HepG2 (cell line): ENCODE measurements at regions not wholly inside any gene's neighbourhood (a gene's known extent, or its start where the extent isn't known, plus 50 kb on each side); places are given as distances from the start of the nearest gene placed in this dataset.

Experiments used
- NFIC ChIP-seq: IDR thresholded peaks from 2 replicates; pipeline ENCODE4 v1.6.1; 2012; ENCODE audit warnings: mild to moderate bottlenecking, low read length, inconsistent platforms
- ZBTB40 ChIP-seq, 2 experiments: fragments of 450-650 bp in 1 of 2; sonication (generic) in 1 of 2; formaldehyde crosslinking in 1 of 2; IDR thresholded peaks; 2 replicates each; pipeline versions ENCODE4 v1.6.1 to v1.8.0; 2016 to 2022; ENCODE audit warnings: antibody characterized with exemption in 1 of 2, mild to moderate bottlenecking in 1 of 2, missing genetic modification reagents in 1 of 2

- TF ChIP-seq NFIC (no peak), ZBTB40 (IDR thresholded peaks at IDR 0.05) (no peak), ZBTB40 (CRISPR knock-in tag; IDR thresholded peaks at IDR 0.05) (no peak)
Observed at GRCh38 chr12:60822580-60822979, 1226.8 kb downstream of the SLC16A7 start.
